NCI-H2107 treated with DMSO at 0.1 percent for 48 hours (cell line): ENCODE measurements at regions not wholly inside any gene's neighbourhood (a gene's known extent, or its start where the extent isn't known, plus 50 kb on each side); places are given as distances from the start of the nearest gene placed in this dataset.
"Not testable (repeated sequence)": the region's sequence is repeated elsewhere in the genome, so short reads cannot be mapped to it uniquely, and the experiment has no call there.

Experiments
- DNase-seq: peaks from one replicate; lab custom pipeline; 2025; ENCODE audit not compliant: unreplicated experiment; lab: John Stamatoyannopoulos, UW

GRCh38 chr12:25682421-25682820, 129.3 kb upstream of the LMNTD1 start:
- no peak for DNase-seq

DNA sequence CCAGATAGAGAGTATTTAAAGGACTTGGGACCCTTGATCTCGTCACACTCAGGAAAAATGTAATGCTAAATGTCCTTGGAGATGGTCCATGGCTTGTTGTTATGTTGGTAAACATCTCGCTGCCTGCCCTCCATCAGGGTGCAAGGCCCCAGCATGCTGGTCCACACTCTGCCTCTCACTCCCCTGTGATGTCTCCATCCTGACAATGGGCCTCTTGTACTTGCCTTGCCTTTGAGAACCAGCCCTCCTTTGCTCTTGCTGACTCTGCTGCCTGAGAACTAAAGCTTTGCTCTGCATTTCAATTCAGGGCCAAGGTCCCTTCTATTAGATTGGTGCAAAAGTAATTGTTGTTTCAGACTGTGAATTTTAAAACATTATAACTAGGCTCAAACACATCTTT, 131.0 kb upstream of the LMNTD1 start:
- no peak for DNase-seq

DNA sequence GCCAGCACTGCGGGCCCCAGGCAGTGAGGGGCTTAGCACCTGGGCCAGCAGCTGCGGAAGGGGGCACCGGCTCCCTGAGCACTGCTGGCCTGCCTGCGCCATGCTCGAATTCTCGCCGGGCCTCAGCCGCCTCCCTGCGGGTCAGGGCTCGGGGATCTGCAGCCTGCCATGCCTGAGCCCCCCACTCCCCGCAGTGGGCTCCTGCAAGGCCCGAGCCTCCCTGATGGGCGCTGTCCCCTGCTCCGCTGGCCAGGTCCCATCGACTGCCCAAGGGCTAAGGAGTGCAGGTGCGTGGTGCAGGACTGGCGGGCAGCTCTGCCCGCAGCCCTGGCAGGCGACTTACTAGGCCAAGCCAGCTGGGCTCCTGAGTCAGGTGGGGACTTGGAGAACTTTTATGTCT, 133.3 kb upstream of the LMNTD1 start:
- DNase-seq, result no peak

- no peak for DNase-seq
Observed at GRCh38 chr12:25687226-25687625, 134.1 kb upstream of the LMNTD1 start.

DNA sequence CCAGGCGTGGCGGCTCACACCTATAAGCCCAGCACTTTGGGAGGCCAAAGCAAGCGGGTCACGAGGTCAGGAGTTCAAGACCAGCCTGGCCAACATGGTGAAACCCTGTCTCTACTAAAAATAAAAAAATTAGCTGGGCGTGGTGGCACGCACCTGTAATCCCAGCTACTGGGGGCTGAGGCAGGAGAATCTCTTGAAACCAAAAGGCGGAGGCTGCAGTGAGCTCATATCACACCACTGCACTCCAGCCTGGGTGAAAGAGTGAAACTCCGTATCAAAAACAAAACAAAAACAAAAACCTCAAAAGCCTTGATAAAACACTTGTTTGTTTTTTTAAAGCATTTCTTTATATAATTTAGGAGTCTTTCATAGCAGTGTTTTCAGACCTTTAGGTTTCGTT, 135.8 kb upstream of the LMNTD1 start:
- DNase-seq, result not testable (repeated sequence)

- no peak for DNase-seq
Observed at GRCh38 chr12:25689996-25690501, 137.0 kb upstream of the LMNTD1 start.

DNA sequence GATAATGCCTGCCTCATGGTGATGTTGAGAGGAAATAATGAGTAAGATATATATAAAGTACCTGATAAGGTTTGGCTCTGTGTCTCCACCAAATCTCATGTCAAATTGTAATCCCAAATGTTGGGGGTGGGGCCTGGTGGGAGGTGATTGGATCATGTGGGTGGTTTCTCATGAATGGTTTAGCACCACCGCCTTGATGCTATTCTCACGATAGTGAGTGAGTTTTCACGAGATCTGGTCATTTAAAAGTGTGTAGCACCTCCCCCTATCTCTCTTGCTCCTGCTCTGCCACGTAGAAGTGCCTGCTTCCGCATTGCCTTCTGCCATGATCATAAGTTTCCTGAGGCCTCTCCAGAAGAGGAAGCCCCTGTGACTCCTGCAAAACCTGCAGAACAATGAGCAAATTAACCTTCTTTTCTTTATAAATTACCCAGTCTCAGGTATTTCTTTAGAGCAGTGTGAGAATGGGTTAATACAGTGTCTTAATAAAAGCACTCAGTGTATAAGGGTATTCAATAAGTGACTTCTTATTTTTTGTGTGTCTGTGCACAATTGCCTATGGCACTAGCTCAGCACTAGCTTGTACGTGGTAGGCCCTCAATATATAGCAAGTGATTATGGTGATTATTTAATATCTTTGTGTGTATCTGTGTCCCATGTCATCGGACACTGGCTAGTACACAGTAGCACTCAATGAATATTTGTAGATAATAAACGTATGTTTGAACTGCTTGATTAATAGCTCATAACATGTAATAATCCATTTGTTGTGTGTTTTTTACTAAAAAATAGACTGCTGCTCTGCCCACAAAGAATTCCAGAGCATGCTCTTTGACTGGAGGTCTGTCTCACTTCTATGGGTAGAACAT, 138.1 kb upstream of the LMNTD1 start:
- no peak for DNase-seq

GRCh38 chr12:25691865-25692114, 138.7 kb upstream of the LMNTD1 start:
- DNase-seq, result no peak

- DNase-seq, result no peak
Observed at GRCh38 chr12:25692115-25693035, 139.3 kb upstream of the LMNTD1 start.

DNA sequence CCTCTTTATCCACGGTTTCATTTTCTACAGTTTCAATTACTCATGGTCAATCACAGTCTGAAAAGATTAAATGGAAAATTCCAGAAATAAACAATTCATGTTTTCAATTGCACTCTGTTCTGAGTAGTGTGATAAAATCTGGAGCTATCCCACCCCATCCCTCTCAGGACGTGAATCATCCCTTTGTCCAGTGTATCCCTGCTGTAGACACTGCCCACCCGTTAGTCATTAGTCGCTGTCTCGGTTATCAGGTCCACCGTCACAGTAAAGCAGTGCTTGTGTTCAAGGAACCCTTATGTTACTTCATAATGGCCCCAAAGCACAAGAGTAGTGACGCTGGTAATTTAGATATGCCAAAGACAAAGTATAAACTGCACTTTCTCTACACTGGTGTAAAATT, 141.0 kb upstream of the LMNTD1 start:
- DNase-seq, result no peak

GRCh38 chr12:25695574-25695973, 142.5 kb upstream of the LMNTD1 start:
- DNase-seq, result no peak

DNA sequence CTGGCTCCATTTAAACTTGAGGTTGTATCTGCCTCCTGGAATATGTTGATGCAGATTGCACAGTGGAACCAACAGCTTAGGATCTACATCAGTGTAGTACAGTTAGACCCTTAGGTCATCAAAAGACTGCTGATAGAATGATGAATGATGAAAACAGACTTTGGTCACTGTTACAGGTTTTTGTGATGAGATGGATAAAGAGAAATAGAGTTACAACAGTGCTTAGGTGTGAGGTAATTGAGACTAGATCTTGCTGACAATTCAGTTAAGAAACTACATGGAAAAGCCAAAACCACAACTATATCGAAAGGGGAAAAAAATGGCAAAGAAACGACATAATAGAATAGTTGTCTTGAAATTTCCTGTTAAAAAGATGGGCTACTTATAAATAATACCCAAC, 145.7 kb upstream of the LMNTD1 start:
- DNase-seq, result no peak

- DNase-seq, result no peak
Observed at GRCh38 chr12:25699454-25699853, 146.4 kb upstream of the LMNTD1 start.

- no peak for DNase-seq
Observed at GRCh38 chr12:25701290-25701689, 148.2 kb upstream of the LMNTD1 start.

DNA sequence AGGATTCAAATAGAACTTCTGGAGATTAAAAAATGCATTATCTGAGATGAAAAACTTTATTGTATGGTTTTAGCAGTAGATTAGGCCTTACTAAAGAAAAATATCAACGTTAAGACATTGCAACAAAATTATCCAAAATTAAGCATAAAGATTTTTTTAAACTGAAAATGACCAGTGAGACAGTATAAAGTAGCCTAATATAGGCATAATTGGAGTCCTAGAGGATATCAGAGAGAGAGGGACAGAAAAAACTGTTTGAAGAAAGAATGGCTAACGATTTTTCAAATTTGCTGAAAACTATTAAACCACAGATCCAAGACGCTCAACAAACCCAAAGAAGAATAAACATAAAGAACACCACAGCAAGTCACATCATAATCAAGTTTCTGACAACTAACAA, 149.5 kb upstream of the LMNTD1 start:
- DNase-seq, result no peak

DNA sequence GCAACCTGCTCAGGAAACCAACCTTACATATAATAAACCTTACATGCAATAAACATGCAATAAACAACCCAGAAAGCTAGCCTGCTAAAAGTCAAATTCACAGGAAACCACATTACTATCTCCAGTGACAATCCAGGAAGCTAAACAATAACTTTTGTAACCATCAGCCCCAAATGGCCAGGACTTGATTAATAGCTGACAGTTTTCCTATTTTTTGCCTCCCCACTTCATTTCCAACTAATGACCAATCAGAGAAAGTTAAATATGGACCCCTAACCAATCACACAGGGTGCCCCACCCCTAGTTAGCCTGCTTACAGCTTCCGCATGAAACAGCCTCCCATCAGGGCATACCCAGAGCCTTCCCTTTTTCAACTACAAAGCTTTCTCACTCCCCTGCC, 152.2 kb upstream of the LMNTD1 start:
- no peak for DNase-seq

DNA sequence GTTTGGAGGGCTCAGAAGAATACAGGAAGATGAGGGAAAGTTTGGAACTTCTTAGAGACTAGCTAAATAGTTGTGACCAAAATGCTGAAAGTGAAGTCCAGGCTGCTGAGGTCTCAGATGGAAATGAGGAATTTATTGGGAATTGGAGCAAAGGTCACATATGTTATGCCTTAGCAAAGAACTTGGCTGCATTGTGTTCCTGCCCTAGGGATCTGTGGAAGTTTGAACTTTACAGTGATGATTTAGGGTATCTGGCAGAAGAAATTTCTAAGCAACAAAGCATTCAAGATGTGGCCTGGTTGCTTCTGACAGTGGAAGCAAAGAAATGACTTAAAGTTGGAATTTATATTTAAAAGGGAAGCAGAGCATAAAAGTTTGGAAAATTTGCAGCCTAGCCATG, 153.6 kb upstream of the LMNTD1 start:
- DNase-seq, result not testable (repeated sequence)

GRCh38 chr12:25707056-25707455, 154.0 kb upstream of the LMNTD1 start:
- DNase-seq, result no peak

GRCh38 chr12:25708661-25709060, 155.6 kb upstream of the LMNTD1 start:
- no peak for DNase-seq

GRCh38 chr12:25710128-25710527, 157.0 kb upstream of the LMNTD1 start:
- DNase-seq, result no peak

DNA sequence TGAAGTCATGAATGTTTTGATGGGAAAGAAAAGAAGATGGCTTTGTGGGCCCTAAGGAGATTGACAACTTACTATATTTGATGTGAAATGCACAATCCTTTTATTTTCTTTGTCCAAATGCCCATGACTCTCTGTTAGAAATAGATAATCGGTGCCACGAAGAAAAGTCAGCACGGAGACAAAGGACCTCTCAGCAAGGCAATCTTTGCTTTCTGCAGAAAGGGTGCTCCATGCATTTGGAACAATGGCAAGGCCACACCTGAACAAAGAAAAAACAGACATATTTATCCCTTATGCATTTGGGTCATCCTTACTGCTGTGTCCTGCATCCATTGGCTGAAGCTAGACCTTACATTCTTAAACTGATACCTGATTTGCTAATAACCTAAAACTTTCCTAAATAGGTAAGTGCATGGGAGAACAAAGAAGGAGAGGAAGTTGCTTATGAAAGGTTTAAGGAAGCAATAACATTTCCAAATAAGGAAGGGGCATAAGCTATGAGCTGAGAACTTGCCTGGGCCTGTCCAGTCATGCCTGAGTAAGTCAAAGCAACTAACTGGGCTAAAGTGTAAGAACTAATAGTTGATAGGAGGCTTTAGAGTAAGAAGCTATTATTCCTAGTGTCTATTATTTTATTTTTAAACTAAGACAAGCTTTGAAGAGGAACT, 158.0 kb upstream of the LMNTD1 start:
- DNase-seq, result not testable (repeated sequence)

GRCh38 chr12:25712169-25712568, 159.1 kb upstream of the LMNTD1 start:
- DNase-seq, result no peak
